ENCODE measurements at regions not wholly inside any gene's neighbourhood (a gene's known extent, or its start where the extent isn't known, plus 50 kb on each side); places are given as distances from the start of the nearest gene placed in this dataset.

GRCh38 chrX:99507768-99508167 lies 902.3 kb downstream of the PCDH19 start:
- TF ChIP-seq EZH2 (IDR thresholded peaks at IDR 0.05; ENCODE audit: low read depth, unreplicated experiment) (no peak), POLR2AphosphoS5 (IDR thresholded peaks at IDR 0.05; ENCODE audit: low read depth) (no peak), REST (IDR thresholded peaks at IDR 0.05; ENCODE audit: unreplicated experiment) (no peak), JUNB (IDR thresholded peaks at IDR 0.05; ENCODE audit: unreplicated experiment) (no peak), CREB1 (CRISPR knock-in tag; IDR thresholded peaks at IDR 0.05; ENCODE audit: low read depth) (no peak), ZNF114 (CRISPR knock-in tag; IDR thresholded peaks at IDR 0.05) (no peak)
- TF ChIP-seq, protein P1, sequence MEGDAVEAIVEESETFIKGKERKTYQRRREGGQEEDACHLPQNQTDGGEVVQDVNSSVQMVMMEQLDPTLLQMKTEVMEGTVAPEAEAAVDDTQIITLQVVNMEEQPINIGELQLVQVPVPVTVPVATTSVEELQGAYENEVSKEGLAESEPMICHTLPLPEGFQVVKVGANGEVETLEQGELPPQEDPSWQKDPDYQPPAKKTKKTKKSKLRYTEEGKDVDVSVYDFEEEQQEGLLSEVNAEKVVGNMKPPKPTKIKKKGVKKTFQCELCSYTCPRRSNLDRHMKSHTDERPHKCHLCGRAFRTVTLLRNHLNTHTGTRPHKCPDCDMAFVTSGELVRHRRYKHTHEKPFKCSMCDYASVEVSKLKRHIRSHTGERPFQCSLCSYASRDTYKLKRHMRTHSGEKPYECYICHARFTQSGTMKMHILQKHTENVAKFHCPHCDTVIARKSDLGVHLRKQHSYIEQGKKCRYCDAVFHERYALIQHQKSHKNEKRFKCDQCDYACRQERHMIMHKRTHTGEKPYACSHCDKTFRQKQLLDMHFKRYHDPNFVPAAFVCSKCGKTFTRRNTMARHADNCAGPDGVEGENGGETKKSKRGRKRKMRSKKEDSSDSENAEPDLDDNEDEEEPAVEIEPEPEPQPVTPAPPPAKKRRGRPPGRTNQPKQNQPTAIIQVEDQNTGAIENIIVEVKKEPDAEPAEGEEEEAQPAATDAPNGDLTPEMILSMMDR (conservative IDR thresholded peaks at IDR 0.05; ENCODE audit: low read depth in 2 of 2), result no peak

Data from GM23338 (cell line).